DMS53 treated with DMSO at 0.1 percent for 48 hours (cell line): ENCODE measurements at regions not wholly inside any gene's neighbourhood (a gene's known extent, or its start where the extent isn't known, plus 50 kb on each side); places are given as distances from the start of the nearest gene placed in this dataset.
A peak's percentile ranks its signal among the peaks of the same experiment; 100 is the strongest.

Experiments used
- DNase-seq: peaks from one replicate; lab custom pipeline; 2025; ENCODE audit not compliant: unreplicated experiment; lab: John Stamatoyannopoulos, UW

DNA sequence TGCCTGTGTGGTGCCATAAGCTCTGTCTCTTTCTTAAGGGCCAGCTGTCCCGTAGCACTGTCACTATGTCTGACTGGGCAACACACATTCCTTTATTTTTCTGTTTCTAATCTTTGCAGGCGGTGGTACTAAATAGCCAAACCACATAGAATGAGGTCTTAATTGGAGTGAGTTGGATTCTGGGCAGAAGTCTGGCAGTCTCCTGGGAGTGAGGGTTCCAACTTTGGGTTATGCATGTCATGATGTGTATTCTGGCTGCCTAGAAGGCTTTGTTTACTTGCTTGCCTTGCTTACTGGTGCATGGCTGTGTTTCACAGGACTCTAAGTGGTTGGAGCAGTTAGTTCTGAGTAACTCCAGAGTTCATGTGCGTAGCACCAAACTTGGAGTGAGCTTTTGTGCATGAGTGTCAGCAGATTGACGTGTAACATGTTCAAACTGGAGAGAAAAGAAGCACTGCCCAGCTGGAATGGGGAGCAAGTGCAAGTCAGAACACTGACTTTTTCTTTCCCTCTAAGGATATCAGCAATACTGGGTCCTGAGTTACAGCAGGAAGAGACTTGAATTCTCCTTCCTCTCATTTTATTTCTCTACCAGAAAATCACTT lies 185.8 kb downstream of the PCSK1 start:
- DNase-seq, result peak; percentile 57

DNA sequence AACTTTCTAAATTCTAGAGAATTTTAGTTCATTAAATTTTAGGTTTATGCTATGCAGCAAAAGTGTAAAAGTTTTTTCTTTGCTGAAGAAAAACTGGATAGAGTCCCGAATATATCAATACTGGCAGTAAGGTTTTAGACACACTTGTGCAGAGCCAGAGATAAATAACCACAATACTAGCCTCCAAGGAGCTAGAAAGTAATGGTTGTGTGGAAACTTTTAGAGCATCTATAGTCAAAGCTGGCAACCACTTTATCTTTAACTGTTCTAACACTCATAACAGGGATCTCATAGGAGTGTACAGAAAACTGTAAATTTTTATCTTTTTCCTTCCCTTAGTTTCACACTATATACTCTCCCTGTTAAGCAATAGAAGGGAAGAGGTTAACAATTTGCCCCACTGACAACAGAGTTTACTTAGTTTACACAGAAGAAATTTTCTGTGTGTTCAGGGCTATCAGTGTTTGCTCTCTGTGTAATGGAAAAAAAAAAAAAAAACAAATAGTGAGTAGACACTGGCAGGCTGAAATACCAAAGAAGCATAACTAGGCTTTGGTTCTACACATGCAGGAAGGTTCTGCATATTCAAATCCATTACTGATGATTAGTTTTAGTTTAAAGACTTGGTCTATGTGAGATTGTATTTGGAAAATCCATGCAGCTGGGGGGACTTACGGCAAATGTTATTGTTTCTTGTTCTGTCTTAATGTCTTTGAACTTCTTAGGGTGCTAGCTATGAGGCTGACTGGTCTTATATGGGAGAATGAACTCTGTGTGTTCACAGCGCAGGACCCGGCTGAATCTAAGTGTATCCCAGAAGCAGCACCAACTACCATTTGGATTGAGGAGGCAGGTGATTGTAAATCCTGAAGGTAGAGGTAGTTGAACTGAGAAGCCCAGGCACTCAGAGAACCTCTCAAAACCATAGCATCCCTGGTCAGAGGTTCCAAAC lies 187.6 kb downstream of the PCSK1 start:
- DNase-seq, result peak; percentile 62

DNA sequence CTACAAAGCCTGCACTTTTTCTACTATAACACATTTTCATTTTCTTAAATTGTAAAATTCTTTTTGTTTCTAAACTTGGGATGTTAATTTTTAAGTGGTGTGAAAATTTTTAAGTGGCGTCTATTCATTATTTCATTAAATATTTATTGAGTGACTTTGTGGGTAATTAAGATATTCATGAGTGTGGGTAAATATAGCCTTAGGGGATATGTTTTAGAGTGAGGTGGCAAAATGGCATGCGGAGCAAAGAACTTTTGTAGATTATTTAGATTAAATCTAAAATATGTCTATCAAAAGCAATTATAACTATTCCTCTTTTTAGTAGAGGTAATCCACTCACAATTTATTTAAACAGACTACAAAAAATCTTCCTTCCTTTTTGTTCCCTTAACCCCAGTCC lies 188.4 kb downstream of the PCSK1 start:
- DNase-seq, result no peak

DNA sequence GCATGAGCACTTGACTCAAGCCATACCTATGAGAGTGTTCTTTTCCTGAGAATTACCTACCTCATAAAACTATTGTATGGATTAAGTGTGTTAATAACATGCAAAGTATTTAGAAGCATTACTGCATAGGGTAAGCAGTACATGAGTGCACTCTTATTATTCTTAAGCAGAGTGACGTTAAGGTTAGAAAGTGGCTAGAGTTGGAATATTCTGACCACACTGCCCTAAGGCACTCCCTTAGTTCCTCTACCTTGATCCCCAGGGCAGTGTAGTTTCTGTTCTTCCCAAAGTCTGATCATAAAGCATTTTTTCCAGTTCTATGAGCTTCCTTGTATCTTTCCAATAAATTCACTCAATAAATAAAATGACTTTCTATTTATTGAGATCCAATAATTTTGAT lies 189.2 kb downstream of the PCSK1 start:
- no peak for DNase-seq

DNA sequence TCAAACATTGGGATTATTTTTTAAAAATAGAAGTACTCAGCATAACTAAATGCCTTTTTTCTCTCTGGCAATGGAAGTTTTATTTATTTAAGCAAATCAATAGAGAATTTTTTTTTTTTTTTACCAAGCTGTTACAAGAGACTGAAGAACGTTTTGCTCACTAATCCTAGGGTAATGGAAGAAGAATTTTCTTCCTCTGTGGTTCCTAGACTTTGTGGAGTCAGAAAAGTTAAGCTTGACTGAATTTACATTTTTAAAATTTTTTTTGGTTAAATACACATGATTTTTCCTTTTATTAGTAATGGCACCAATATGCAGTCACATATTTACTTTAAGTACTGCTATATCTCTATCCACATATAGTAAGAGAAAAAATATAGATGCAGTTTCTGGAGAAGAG lies 189.8 kb downstream of the PCSK1 start:
- DNase-seq, result no peak

DNA sequence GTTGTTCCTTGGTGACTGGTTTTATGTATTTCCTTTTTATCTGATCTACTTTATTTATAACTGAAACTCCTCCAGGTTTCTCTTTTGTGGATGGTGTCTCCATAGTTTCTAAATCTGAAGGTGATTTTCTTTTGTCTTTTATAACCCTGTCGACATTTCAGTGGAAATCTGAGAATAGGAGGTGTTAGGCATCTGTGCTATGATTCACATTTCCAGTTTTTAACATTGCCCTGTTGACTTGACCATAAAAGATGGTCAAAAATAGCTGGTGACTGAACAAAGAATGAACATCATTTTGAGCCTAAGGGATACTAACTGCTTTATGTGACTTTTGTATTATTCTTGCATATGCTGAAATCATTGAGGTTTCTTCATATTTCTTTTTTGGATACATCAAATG lies 190.5 kb downstream of the PCSK1 start:
- no peak for DNase-seq

DNA sequence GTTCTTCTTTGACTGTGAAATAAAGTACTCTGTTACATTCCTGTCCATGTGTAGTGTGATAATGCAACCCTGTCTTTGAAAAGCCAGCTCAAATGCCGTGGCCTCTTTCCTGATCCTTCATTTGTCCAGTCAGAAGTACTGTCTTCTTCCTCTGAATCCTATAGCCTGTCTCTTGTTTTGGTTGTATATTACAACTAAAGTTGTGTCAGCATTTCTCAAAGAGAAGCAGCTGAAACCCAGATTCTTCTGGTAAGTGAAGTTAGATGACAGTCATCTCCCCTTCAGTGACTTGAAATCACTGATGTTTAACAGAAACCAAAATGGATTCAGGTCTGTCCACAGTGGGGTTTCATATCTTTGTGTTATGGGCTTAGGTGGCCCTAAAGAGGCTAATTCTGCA lies 196.2 kb downstream of the PCSK1 start:
- no peak for DNase-seq

DNA sequence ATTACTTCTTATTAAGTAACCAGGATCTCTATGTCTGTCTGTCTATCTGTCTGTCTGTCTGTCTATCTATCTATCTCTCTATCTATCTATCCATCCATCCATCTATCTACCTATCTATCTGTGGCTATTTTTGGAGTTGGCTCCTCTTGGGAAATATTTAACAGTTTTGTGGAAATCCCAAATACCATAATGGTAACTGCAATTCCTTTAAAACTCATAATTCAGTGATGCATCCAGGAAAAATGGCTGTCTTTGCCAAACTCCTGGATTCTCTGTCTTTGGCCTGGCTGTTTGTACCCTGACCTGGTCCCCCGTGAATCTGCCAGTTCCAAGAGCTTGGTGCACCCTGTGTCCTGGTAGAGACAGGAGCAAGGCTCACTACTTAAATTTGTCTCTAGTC lies 197.0 kb downstream of the PCSK1 start:
- DNase-seq, result no peak

DNA sequence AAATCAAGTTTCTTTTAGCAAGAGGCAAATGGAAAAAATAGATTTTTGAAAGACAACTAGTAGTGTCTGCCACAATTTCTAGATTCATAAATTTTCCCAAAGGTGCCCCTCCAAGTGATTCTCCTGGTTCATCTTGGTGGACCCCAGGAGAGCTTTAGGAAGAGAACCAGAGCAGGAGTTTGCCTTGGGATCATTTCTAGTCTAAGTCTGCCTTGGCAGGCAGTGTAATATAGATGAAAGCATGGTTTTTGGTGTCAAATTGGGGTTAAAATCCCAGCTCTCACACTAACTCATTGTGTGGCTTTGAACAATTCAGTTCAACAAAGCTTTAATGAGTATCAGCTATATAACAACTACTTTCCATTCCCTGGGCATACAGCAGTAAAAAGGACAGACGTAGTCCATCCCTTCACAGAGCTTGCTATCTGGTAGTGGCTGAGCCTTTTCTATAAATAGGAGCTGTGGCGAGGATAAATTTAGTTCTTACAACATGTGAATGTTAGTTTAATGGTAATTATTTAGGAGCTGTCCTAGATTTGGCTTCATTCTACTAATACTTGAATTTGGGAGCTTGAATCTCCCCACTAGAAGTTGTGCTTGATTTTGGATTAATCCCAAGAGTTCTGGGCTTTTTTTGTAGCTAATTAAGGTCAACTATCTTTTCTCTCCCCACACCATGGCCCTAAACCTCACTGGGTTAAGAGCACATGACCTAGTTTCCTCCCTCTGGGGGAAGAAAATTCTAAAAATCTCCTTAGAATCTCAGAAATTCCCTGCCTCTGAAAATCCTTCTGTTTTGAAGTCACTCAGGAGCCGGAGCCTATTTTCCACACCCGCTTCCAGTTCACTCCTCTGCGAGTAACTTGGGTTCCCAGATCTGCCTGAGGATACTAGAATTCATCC lies 197.8 kb downstream of the PCSK1 start:
- DNase-seq, result no peak

DNA sequence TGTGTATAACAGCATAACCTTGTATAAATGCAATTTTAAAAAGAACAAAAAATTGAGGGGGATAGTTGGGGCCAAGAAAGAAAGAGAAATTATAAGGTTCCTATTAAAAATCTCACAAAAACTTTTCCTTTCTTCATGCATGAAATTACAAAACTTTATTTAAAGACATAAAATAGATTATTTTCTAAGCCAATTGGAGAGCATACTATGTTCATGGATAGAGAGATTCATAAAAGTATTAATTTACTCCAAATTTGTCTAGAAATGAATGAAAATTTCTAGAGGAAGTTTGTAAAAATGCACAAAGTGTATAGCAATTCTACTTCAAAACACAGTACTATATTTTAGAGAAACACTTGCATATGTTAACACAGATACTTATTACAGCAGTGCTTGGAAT lies 200.4 kb downstream of the PCSK1 start:
- DNase-seq, result no peak

DNA sequence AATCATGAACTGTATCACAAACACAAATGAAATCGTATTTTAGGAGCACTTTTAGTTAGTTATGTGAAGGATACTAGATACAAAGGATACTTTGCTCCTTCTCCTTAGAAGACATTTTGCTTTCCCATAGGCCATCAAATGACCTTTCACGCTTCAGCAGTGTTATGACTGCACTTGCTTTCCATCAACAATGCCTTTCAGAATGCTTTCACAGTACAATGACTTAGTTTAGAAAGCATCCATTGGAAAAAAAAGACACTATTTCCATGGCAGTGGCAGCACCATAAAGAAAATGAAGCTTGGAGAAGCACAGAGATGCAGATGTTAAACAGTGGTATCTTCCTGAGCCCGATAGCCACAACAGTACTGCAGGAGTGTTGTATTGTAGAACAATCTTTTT lies 203.9 kb downstream of the PCSK1 start:
- no peak for DNase-seq

DNA sequence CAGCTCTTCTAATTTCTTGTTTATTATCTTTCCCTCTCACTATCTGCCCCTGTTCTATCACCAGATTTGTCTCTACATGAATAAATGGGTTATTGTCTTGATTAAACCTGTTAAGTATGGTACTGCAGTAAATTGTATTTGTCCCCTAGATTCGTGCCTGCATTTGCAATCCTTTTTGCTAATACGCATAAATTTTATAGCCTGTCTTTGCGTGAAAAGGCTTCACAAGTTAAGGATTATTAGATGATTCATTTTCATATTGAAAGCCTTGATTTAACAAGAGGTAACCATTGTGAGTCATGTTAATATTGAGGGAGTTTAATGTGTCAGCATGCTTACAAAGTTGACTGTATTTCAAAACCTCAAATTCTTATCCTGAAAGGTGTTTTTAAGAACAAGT lies 204.6 kb downstream of the PCSK1 start:
- no peak for DNase-seq

DNA sequence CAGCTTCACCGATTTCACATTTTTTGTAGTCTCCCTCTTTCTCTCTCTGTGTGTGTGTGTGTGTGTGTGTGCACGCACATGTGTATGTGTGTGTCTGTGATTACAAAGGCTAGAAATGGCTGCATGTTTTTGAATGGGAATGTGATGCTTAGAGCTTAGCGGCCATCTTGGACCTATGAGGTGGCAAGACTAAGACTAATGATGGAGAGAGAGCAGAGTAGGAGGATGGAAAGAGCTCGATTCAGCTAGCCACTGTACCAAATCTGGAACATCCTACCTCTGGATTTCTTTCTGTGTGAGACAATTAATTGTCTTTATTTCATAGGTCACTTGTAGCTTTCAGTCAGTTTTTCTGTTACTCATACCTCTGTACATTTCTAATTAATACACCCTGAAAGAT lies 205.1 kb downstream of the PCSK1 start:
- DNase-seq, result no peak

DNA sequence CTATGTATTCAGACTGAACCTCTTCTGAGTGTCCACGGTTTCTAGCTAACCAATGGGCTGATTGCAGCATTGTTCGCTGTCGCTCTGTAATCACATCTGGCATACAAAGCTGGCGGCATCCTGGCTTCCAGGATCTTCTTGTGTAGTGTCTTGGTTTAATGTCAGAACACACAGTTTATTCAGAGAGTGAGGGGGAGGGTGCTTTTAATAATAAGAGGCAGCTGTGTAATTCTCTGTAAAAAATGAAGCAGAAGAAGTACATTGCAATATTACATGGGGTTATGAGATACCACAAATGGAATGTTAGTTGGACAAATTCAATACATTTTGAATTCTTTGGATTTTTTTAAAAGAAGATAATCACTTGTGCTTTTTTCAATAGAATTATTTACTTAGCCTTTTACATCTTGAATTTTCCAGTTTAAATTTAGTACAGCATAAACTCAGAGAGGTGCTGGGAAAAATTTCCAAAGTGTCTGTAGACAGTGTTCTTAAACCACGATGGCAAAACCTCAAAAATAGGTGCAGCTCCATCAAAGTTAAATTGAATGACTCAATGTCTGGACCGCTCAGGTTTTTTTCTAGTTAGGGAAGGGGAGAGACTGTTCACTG lies 206.0 kb downstream of the PCSK1 start:
- DNase-seq, result no peak

DNA sequence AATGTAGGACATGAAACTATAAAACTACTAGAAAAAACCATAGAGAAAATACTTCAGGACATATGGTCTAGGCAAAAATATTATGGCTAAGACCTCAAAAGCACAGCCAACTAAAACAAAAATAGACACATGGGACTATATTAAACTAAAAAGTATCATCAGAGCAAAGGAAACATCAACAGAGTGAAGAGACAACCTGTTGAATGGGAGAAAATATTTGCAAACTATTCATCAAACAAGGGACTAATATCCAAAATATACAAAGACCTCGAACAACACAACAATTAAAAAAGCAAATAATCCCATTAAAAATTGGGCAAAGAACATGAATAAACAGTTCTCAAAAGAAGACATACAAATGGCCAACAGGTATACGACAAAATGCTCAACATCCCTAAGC lies 210.9 kb downstream of the PCSK1 start:
- DNase-seq, result no peak

DNA sequence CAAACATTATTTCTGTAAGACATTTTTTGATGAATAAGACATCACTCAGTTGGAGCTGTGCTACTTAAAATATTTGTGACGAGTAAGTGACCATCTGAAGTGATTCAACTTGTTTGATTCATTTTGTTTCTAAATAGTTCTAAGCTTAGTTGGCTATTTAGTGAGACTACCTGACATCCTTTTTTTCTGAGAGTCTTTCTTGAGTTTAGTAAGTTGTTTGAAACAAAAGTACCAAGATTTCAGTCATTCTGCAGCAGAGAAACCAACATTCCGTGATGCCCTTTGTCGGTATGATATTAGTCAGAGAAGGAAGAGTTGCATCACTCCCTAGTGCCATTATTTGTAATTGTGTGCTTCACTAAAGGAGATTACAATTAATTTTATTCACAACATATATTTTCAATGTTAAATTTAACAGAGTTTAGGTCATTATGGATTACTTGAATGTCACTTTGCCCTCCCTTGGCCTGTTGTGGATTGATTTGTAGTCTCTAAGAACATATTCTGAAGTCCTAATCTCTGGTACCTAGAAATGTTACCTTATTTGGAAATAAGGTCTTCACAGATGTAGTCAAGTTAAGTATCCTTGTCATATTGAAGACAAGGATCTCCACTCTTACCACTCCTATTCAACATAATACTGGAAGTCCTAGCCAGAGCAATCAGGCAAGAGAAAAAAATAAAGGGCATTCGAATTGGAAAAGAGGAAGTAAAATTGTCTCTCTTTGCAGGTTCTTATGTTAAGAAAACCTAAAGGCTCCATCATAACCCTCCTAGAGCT lies 212.2 kb downstream of the PCSK1 start:
- DNase-seq, result no peak

DNA sequence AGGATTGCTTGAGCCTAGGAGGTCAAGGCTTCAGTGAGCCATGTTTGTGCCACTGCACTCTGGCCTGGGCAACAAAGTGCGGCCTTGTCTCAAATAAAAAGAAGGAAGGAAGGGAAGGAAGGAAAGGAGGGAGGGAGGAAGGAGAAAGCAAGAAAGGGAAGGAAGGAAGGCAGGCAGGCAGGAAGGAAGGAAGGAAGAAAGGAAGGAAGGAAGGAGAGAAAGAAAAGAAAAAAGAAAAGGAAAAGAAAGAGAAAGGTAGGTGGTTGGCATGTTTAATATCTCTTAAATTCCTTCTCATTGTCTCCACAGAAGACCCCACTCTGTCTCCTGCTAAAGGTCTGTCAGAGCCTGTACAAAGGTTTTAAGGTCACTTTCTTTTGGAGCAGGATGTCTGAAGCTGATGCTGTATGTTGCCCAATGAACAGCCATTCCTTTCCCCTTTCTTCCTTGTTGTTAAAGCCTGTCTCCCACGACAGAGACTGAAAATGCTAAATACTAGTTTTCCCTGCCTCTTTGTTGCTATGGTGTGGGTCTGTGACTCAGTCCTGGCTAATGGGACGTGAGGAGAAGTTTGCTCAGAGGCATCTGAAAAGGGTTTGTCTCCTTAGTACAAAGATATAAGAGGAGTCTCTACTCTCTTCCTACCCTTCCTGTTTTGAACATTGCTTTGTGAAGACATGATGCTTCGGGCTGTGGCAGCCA lies 213.3 kb downstream of the PCSK1 start:
- no peak for DNase-seq

DNA sequence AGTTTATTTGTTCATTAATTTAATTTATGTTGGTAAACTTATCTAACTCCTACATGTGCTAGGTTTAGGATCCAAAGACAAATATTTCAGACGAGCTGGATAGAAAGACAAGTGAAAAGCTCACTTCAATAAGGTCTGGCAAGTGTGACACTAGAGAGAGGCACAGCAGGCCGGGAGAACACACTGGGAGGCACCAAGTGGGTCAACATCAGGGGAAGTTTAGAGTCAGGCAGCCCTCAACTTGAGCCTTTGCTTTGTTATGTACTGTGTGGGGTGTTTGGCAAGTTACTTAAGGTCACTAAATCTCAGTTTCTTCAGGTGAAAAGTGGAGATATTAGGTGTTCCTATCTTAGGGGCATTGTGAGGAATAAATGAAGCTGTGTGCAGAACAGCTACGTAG lies 214.4 kb downstream of the PCSK1 start:
- no peak for DNase-seq

DNA sequence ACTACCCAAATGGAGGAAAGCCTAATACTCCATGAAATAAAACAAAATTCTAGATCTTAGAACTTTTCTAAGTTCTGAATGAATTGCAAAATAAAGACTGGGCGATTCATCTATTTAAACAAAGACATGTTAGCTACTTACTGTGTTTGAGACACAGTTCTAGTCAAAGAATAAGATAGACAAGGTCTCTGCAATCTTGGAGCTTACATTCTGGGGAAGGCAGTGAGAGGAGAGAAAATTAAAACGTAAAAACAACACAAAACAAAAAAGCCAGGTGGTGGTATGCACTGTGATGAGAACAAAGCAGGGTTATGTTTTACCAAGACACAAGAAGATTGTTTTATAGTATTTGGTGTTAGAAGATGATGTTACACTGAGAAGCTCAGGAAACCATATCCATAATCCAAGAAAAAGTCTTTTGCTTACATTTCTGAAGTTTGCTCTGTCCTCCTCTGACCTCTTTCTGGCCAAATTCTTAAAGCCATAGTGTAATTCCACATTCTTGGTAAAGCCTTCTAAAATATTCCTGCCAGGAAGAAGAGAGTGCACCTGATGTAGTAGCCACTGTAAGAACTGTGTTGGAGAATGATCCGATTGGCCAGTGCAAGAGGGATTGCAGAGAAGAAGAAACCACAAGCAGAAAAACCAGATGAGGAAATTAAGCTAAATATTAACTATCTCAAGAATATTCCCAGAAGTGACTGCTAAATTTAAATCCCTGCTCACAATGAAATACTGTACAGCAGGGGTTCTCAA lies 218.4 kb downstream of the PCSK1 start:
- DNase-seq, result peak; percentile 25
